Fibroblast of skin of back (primary cell): ENCODE measurements at regions not wholly inside any gene's neighbourhood (a gene's known extent, or its start where the extent isn't known, plus 50 kb on each side); places are given as distances from the start of the nearest gene placed in this dataset.
A peak's percentile ranks its signal among the peaks of the same experiment; 100 is the strongest.

Experiments used
- DNase-seq: peaks from one replicate; pipeline ENCODE4 v3.0.0-alpha.2; 2013

GRCh38 chr3:76010252-76010651, 224.9 kb upstream of the ZNF717 start:
- DNase-seq, result no peak

- DNase-seq, result no peak
These were observed 225.8 kb upstream of the ZNF717 start for GRCh38 chr3:76011121-76011520.

GRCh38 chr3:76015496-76015895, 230.1 kb upstream of the ZNF717 start:
- no peak for DNase-seq

- DNase-seq, result no peak
These were observed 230.8 kb upstream of the ZNF717 start for GRCh38 chr3:76016111-76016510.

GRCh38 chr3:76016769-76017439, 231.6 kb upstream of the ZNF717 start:
- no peak for DNase-seq

- DNase-seq, result peak; percentile 25
These were observed 236.0 kb upstream of the ZNF717 start for GRCh38 chr3:76021376-76021775.

GRCh38 chr3:76024640-76025039, 239.3 kb upstream of the ZNF717 start:
- peak; percentile 32 for DNase-seq

GRCh38 chr3:76025561-76025960, 240.2 kb upstream of the ZNF717 start:
- DNase-seq, result no peak

GRCh38 chr3:76026379-76026778, 241.0 kb upstream of the ZNF717 start:
- peak; percentile 63 for DNase-seq

- peak; percentile 32 for DNase-seq
These were observed 243.4 kb upstream of the ZNF717 start for GRCh38 chr3:76028774-76029173.

GRCh38 chr3:76034649-76035048, 249.3 kb upstream of the ZNF717 start:
- no peak for DNase-seq

- no peak for DNase-seq
These were observed 249.8 kb upstream of the ZNF717 start for GRCh38 chr3:76035117-76035516.

GRCh38 chr3:76038949-76039348, 253.6 kb upstream of the ZNF717 start:
- no peak for DNase-seq

GRCh38 chr3:76039431-76039830, 254.1 kb upstream of the ZNF717 start:
- peak; percentile 55 for DNase-seq

- DNase-seq, result peak; percentile 81
These were observed 255.6 kb upstream of the ZNF717 start for GRCh38 chr3:76040946-76041345.

GRCh38 chr3:76043746-76044145, 258.4 kb upstream of the ZNF717 start:
- DNase-seq, result no peak

- DNase-seq, result peak; percentile 49
These were observed 259.6 kb upstream of the ZNF717 start for GRCh38 chr3:76044601-76045600.

- no peak for DNase-seq
These were observed 262.0 kb upstream of the ZNF717 start for GRCh38 chr3:76047368-76047767.

- DNase-seq, result no peak
These were observed 264.4 kb upstream of the ZNF717 start for GRCh38 chr3:76049776-76050175.

- peak; percentile 24 for DNase-seq
These were observed 265.8 kb upstream of the ZNF717 start for GRCh38 chr3:76051145-76051544.

- peak; percentile 3 for DNase-seq
These were observed 269.1 kb upstream of the ZNF717 start for GRCh38 chr3:76054404-76054803.

GRCh38 chr3:76061654-76062053, 276.3 kb upstream of the ZNF717 start:
- DNase-seq, result no peak

GRCh38 chr3:76063019-76063418, 277.7 kb upstream of the ZNF717 start:
- DNase-seq, result peak; percentile 68

- no peak for DNase-seq
These were observed 278.5 kb upstream of the ZNF717 start for GRCh38 chr3:76063811-76064210.
